Heart left ventricle (tissue), 16 donors: ENCODE measurements at regions not wholly inside any gene's neighbourhood (a gene's known extent, or its start where the extent isn't known, plus 50 kb on each side); places are given as distances from the start of the nearest gene placed in this dataset.

ENCODE experiments used
- ATAC-seq, 4 donors: fragments of 200-7000 bp; cut with Tn5 transposase; one replicate each; pipeline ENCODE4 v1.9.1; 2020 to 2022; ENCODE audit warnings: moderate library complexity in 4 of 4, mild to moderate bottlenecking in 3 of 4, moderate number of reproducible peaks in 1 of 4
- DNase-seq, 5 donors: peaks; one replicate each; pipeline ENCODE4 v3.0.0-alpha.2; 2020
- H3K27ac ChIP-seq, 12 donors: fragments of 200-600 bp; sonication (generic) in 4 of 12; one replicate each; pipeline versions ENCODE4 v1.5.0 to v1.8.0; 2016 to 2022; ENCODE audit warnings: mild to moderate bottlenecking in 2 of 12
- H3K27me3 ChIP-seq, 9 donors: fragments of 200-600 bp; sonication (generic) in 2 of 9; one replicate each; pipeline versions ENCODE4 v1.5.1 to v1.8.0; 2016 to 2022; ENCODE audit warnings: mild to moderate bottlenecking in 3 of 9
- H3K36me3 ChIP-seq, 9 donors: fragments of 200-600 bp; sonication (generic) in 2 of 9; one replicate each; pipeline versions ENCODE4 v1.5.0 to v1.8.0; 2018 to 2022; ENCODE audit warnings: mild to moderate bottlenecking in 2 of 9
- H3K4me1 ChIP-seq, 12 donors: fragments of 200-600 bp; sonication (generic) in 4 of 12; one replicate each; pipeline versions ENCODE4 v1.5.0 to v1.8.0; 2016 to 2022; ENCODE audit warnings: mild to moderate bottlenecking in 3 of 12
- H3K4me3 ChIP-seq, 12 donors: fragments of 200-600 bp; sonication (generic) in 4 of 12; one replicate each; pipeline versions ENCODE4 v1.5.0 to v1.8.0; 2017 to 2022; ENCODE audit warnings: mild to moderate bottlenecking in 9 of 12, moderate library complexity in 4 of 12
- H3K9me3 ChIP-seq, 12 donors: fragments of 200-600 bp; sonication (generic) in 4 of 12; one replicate each; pipeline versions ENCODE4 v1.5.0 to v1.8.0; 2016 to 2022; ENCODE audit warnings: mild to moderate bottlenecking in 1 of 12
- POLR2A ChIP-seq, 2 donors: fragments of 450-650 bp; IDR thresholded peaks; one replicate each; pipeline ENCODE4 v1.6.1; 2017; ENCODE audit warnings: antibody characterized with exemption in 2 of 2, mild to moderate bottlenecking in 2 of 2, moderate library complexity in 2 of 2
- WGBS, 4 donors: extraction: QIAGEN DNeasy Blood & Tissue Kit in 2 of 4; methylation state at CpG; one replicate each; pipeline versions ENCODE4 v1.1.5 to v1.1.7; 2013 to 2018; 5-methylcytosine and 5-hydroxymethylcytosine counted together
- intact Hi-C, 10 donors: fragments of 100-400 bp; cut with DNase I; formaldehyde crosslinking; loops; one replicate each; pipeline versions ENCODE4 v1.11.1 to v1.14.2; 2022
- TF ChIP-seq, protein P1 (sequence below), 12 donors: fragments of 200-600 bp; sonication (generic) in 4 of 12; IDR thresholded peaks; one replicate each; pipeline versions ENCODE4 v1.5.0 to v1.8.0; 2018 to 2022; ENCODE audit warnings: antibody characterized with exemption in 12 of 12, mild to moderate bottlenecking in 5 of 12
- donor health status: ischemic (EF 13 %, LVEDD 7.1; RV severe dilation, severe dysfunction).
- donor health status: healthy with polysubstance abuse.
- donor health status: DM: no; HTN: yes; CAD: no.
- donor health status: DM: no; HTN: no; CAD: no.
- donor health status: ischemic (EF 25% LVEDD 6.9; RV normal size, moderate dysfunction).
- donor health status: ischemic (EF 25% LVEDD 5.7; RV mildly dilated, moderate dysfunction).
- donor health status: healthy.
- donor health status: DM: yes; HTN: yes; CAD: no.
- donor health status: ischemic (EF 35%, LVEDD 5.7; RV mildly dilated, moderate dysfunction).
- donor health status: nonischemic (EF 11% LVEDD 7.7; RV severe dilation, severe dysfunction).
- donor health status: DM: yes; HTN: yes; CAD: no.
- donor health status: PGD.
- donor health status: ischemic (EF 29% LVEDD 5.4; RV normal size, mild dysfunction).
- donor health status: nonischemic (EF 23%, LVEDD 6.1; RV moderate dilation, normal function).

DNA sequence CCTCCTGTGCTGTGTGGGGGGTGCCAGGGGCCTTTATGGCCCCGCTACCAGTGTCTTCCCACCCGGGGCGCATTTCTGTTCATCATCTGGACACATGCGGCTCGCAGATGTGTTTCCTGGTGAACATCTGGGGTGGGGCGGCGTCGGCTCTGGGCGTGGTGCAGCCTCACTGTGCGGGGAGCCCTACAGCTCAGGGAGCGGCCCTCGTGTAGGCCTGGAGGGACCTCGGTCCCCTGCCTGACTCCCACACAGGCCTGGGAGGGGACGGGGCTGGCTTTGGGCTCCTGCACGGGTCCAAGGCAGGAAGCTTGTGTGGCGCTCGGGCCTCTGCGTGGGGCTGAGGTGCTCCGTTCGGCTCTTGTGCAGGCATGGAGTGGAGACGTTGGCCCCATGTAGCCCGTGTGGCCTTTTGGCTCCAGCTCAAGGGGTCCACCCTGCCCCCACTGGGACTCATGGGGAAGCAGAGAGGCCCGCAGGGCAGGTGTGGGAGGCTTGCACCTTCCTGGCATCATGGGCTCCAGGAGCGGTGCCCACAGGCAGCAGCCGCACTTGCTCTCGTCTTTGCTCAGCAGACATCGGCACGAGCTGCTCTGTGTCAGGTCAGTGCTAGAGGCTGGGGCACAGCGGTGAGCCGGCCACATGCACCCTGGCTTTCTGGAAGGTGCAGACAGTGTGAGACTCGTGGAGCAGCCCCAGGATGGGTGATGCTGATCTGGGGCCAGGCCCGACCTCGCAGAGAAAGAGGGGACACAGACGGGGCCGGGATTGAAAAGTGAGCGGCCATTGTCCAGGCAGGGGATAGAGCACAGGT is 90.1 kb upstream of the ACTRT2 start:
- intact Hi-C loops: no loop called here
- H3K27ac ChIP-seq: no peak overlapping the region
- H3K36me3 ChIP-seq: no peaks in the 10 kb centered on the region
- no peak overlapping the region for H3K4me3 ChIP-seq
- DNase-seq: no peak
- no peak for TF ChIP-seq POLR2A (IDR thresholded peaks at IDR 0.05)
- TF ChIP-seq, protein P1, sequence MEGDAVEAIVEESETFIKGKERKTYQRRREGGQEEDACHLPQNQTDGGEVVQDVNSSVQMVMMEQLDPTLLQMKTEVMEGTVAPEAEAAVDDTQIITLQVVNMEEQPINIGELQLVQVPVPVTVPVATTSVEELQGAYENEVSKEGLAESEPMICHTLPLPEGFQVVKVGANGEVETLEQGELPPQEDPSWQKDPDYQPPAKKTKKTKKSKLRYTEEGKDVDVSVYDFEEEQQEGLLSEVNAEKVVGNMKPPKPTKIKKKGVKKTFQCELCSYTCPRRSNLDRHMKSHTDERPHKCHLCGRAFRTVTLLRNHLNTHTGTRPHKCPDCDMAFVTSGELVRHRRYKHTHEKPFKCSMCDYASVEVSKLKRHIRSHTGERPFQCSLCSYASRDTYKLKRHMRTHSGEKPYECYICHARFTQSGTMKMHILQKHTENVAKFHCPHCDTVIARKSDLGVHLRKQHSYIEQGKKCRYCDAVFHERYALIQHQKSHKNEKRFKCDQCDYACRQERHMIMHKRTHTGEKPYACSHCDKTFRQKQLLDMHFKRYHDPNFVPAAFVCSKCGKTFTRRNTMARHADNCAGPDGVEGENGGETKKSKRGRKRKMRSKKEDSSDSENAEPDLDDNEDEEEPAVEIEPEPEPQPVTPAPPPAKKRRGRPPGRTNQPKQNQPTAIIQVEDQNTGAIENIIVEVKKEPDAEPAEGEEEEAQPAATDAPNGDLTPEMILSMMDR (IDR thresholded peaks at IDR 0.05): no peak
- peaks cover 0 to 1% (median 0%) of the 10 kb centered on the region in 12 donors for H3K4me1 ChIP-seq
- WGBS, 4 donors: 78 to 86% (median 83%) methylated on average over 23 to 36 of the region's 36 CpGs
- no peak for ATAC-seq
- H3K9me3 ChIP-seq: no peaks in the 10 kb centered on the region
- H3K27me3 ChIP-seq: peaks cover 0 to 34% (median 0%) of the 10 kb centered on the region in 9 donors

DNA sequence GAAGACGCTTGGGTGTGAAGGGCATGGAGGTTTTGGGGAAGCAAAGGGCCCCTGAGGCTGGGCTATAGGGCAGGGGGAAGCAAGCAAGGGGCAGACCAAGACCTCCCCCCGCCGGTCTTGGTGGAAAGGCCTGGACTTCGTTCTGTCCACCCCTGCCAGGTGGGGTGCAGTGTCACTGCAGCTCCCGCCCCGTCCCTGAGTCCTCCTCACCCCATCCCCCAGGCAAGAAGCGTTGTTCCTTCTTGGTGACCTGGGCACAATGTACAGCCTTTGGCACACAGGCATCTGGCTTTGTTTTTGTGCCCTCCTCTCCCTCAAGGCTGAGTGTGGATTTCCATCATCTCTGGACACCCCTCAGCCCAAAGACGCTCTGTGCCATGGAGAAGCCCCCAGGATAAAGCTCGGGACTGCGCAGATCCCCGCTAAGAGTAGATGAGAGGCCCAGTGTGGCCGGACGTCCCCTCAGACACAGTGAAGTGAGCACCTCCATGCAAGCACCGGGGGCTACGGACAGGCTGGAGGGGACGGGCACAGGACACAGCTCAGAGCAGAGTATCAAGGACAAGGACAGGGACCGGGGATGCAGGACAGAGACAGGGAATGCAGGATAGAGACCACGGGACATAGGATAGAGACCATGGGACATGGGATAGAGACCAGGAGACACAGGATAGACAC is 89.4 kb upstream of the ACTRT2 start:
- H3K9me3 ChIP-seq: no peaks in the 10 kb centered on the region
- DNase-seq: no peak

DNA sequence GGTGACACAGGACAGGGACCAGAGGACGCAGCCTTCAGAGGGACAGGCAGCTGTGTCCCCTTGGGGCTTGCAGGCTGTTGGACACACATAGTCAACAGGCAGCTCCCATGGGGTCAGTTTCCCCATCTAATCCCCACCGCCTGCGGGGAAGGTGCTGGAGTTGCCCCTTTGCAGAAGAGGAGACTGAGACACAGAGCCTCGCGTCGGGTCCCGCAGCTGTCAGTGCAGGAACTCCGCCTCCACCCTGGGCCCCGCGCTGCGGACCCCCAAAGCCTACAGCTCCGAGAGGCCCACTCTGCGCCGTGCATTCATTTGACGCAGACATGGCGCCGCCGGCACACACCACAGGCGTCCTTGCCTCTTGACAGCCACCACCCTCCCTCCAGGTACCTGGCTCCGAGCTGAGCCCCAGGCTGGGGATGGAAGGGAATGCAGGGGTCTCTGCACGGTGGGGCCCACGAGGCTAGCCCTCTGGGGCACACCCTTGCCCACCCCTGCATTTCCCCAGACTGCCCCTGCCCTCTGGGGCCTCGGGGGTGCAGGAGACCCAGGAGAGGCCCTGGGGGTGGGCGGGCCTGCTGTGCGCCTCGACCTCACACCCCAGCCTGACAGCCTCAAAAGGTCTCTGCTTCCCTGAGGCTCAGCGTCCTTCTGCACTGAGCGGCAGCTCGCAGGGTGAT is 88.5 kb upstream of the ACTRT2 start:
- intact Hi-C loops: no loop called here
- DNase-seq (peak in 2 of 5 donors; percentile 11 to 52), ATAC-seq (no peak)
- H3K4me3 ChIP-seq: no peak overlapping the region
- no peaks in the 10 kb centered on the region for H3K4me1 ChIP-seq
- H3K27ac ChIP-seq: no peak overlapping the region
- 76 to 85% (median 78%) methylated on average over 26 to 29 of the region's 29 CpGs for WGBS, 4 donors
- no peaks in the 10 kb centered on the region for H3K36me3 ChIP-seq
- peaks cover 0 to 34% (median 0%) of the 10 kb centered on the region in 9 donors for H3K27me3 ChIP-seq
- no peaks in the 10 kb centered on the region for H3K9me3 ChIP-seq
- TF ChIP-seq POLR2A (IDR thresholded peaks at IDR 0.05): no peak
- TF ChIP-seq, protein P1 (IDR thresholded peaks at IDR 0.05): no peak

More for the DNA sequence above, 89.4 kb upstream of the ACTRT2 start:
- WGBS, 4 donors: 76 to 81% (median 79%) methylated on average over 18 of the region's 18 CpGs
- intact Hi-C loops: no loop called here
- Histone ChIP-seq H3K27ac (no peak overlapping the region), H3K4me3 (no peak overlapping the region), H3K27me3 (peaks cover 0 to 34% (median 0%) of the 10 kb centered on the region in 9 donors), H3K4me1 (no peaks in the 10 kb centered on the region), H3K36me3 (no peaks in the 10 kb centered on the region)
- TF ChIP-seq POLR2A (IDR thresholded peaks at IDR 0.05): no peak
- TF ChIP-seq, protein P1 (IDR thresholded peaks at IDR 0.05): no peak
- ATAC-seq: no peak
